Fibroblast of lung (primary cell): ENCODE measurements at regions not wholly inside any gene's neighbourhood (a gene's known extent, or its start where the extent isn't known, plus 50 kb on each side); places are given as distances from the start of the nearest gene placed in this dataset.

Experiments used
- DNase-seq, 2 donors: peaks; one replicate each; pipeline versions ENCODE4 v3.0.0 to v3.0.0-alpha.2; 2010; ENCODE audit warnings: low read depth in 2 of 2
- H2AFZ ChIP-seq: 2 replicates; pipeline ENCODE4 v1.5.1; 2012; ENCODE audit warnings: low read length, control low read depth, inconsistent platforms
- H3K27ac ChIP-seq: 2 replicates; pipeline ENCODE4 v1.5.1; 2011; ENCODE audit warnings: low read length, control low read depth; ENCODE audit not compliant: insufficient read depth
- H3K27me3 ChIP-seq: 2 replicates; pipeline ENCODE4 v1.5.1; 2011; ENCODE audit warnings: mild to moderate bottlenecking, low read length; ENCODE audit not compliant: control insufficient read depth, insufficient read depth
- H3K36me3 ChIP-seq: 2 replicates; pipeline ENCODE4 v1.5.1; 2011; ENCODE audit warnings: low read length; ENCODE audit not compliant: control insufficient read depth, insufficient read depth
- H3K4me1 ChIP-seq: 2 replicates; pipeline ENCODE4 v1.5.1; 2011; ENCODE audit warnings: low read length; ENCODE audit not compliant: control insufficient read depth, insufficient read depth; ENCODE audit errors: extremely low read depth
- H3K4me2 ChIP-seq: 2 replicates; pipeline ENCODE4 v1.5.1; 2011; ENCODE audit warnings: low read length, control low read depth; ENCODE audit not compliant: insufficient read depth; ENCODE audit errors: extremely low read depth
- H3K4me3 ChIP-seq, 4 experiments: fragments of 200-600 bp in 1 of 4; sonication (generic) in 1 of 4; replicated peaks in 1 of 4; 2 replicates each; pipeline ENCODE4 v1.5.1; 2011 to 2016; ENCODE audit warnings: low read length in 4 of 4, low read depth in 3 of 4, mild to moderate bottlenecking in 3 of 4, control low read depth in 2 of 4, inconsistent platforms in 1 of 4, mixed read lengths in 1 of 4; ENCODE audit not compliant: insufficient read depth in 1 of 4; ENCODE audit errors: control extremely low read depth in 1 of 4
- H3K79me2 ChIP-seq: 2 replicates; pipeline ENCODE4 v1.5.1; 2012; ENCODE audit warnings: mild to moderate bottlenecking, low read length, inconsistent platforms; ENCODE audit not compliant: control insufficient read depth, insufficient read depth
- H3K9ac ChIP-seq: 2 replicates; pipeline ENCODE4 v1.5.1; 2011; ENCODE audit warnings: mild to moderate bottlenecking, low read length, control low read depth; ENCODE audit not compliant: insufficient read depth
- H3K9me3 ChIP-seq: 2 replicates; pipeline ENCODE4 v1.5.1; 2012; ENCODE audit warnings: low read depth, low read length; ENCODE audit not compliant: control insufficient read depth, insufficient read depth
- H4K20me1 ChIP-seq: 2 replicates; pipeline ENCODE4 v1.5.1; 2011; ENCODE audit warnings: low read length; ENCODE audit not compliant: control insufficient read depth, insufficient read depth; ENCODE audit errors: extremely low read depth
- CTCF ChIP-seq, 2 donors: IDR thresholded peaks in 1 of 2; conservative IDR thresholded peaks in 1 of 2; 1 replicate in 1 of 2; 2 replicates in 1 of 2; pipeline ENCODE4 v1.5.1; 2011 to 2012; ENCODE audit warnings: low read length in 2 of 2, control low read depth in 1 of 2, inconsistent platforms in 1 of 2, low read depth in 1 of 2, mild to moderate bottlenecking in 1 of 2
- EZH2 ChIP-seq: IDR thresholded peaks from 2 replicates; pipeline ENCODE4 v1.5.1; 2012; ENCODE audit warnings: low read length, control low read depth, mild to moderate bottlenecking; ENCODE audit errors: missing control alignments

- Histone ChIP-seq H3K4me3 (no peak overlapping the region), H3K27ac (no peak overlapping the region)
- DNase-seq, result no peak
These were observed 1198.9 kb upstream of the GBE1 start for GRCh38 chr3:82960379-82960778.

GRCh38 chr3:82957696-82958095 lies 1196.3 kb upstream of the GBE1 start:
- Histone ChIP-seq H4K20me1 (no peaks in the 10 kb centered on the region), H3K4me2 (no peak overlapping the region), H3K27ac (no peak overlapping the region), H3K4me1 (no peaks in the 10 kb centered on the region), H3K9me3 (no peaks in the 10 kb centered on the region), H3K27me3 (no peaks in the 10 kb centered on the region), H3K4me3 (no peak overlapping the region), H3K9ac (no peak overlapping the region), H3K36me3 (no peaks in the 10 kb centered on the region), H3K79me2 (no peaks in the 10 kb centered on the region), H2AFZ (no peak overlapping the region)
- DNase-seq, result no peak
- no peak for TF ChIP-seq CTCF (conservative IDR thresholded peaks at IDR 0.05 in 1 of 2, IDR thresholded peaks at IDR 0.05 in 1 of 2; ENCODE audit: low read depth in 1 of 2, low read length in 2 of 2)
- TF ChIP-seq EZH2, result no peak

More at GRCh38 chr3:82960379-82960778, 1198.9 kb upstream of the GBE1 start:
- H3K4me2 ChIP-seq, result no peak overlapping the region
- H4K20me1 ChIP-seq, result no peaks in the 10 kb centered on the region
- H3K27me3 ChIP-seq, result no peaks in the 10 kb centered on the region
- no peak for TF ChIP-seq CTCF (conservative IDR thresholded peaks at IDR 0.05 in 1 of 2, IDR thresholded peaks at IDR 0.05 in 1 of 2; ENCODE audit: low read depth in 1 of 2, low read length in 2 of 2)
- no peak for TF ChIP-seq EZH2
- H3K79me2 ChIP-seq, result no peaks in the 10 kb centered on the region
- no peaks in the 10 kb centered on the region for H3K9me3 ChIP-seq
- H3K36me3 ChIP-seq, result no peaks in the 10 kb centered on the region
- H3K4me1 ChIP-seq, result no peaks in the 10 kb centered on the region
- no peak overlapping the region for H2AFZ ChIP-seq
- H3K9ac ChIP-seq, result no peak overlapping the region

GRCh38 chr3:82957079-82957478 lies 1195.6 kb upstream of the GBE1 start:
- TF ChIP-seq CTCF (conservative IDR thresholded peaks at IDR 0.05 in 1 of 2, IDR thresholded peaks at IDR 0.05 in 1 of 2; ENCODE audit: low read depth in 1 of 2, low read length in 2 of 2) (no peak), EZH2 (no peak)
- no peaks in the 10 kb centered on the region for H3K36me3 ChIP-seq
- no peaks in the 10 kb centered on the region for H3K27me3 ChIP-seq
- H3K79me2 ChIP-seq, result no peaks in the 10 kb centered on the region
- no peaks in the 10 kb centered on the region for H3K4me1 ChIP-seq
- no peak for DNase-seq
- no peak overlapping the region for H3K27ac ChIP-seq
- H4K20me1 ChIP-seq, result no peaks in the 10 kb centered on the region
- no peak overlapping the region for H2AFZ ChIP-seq
- no peak overlapping the region for H3K9ac ChIP-seq
- H3K4me3 ChIP-seq, result no peak overlapping the region
- no peak overlapping the region for H3K4me2 ChIP-seq
- no peaks in the 10 kb centered on the region for H3K9me3 ChIP-seq
